ENCODE measurements at regions not wholly inside any gene's neighbourhood (a gene's known extent, or its start where the extent isn't known, plus 50 kb on each side); places are given as distances from the start of the nearest gene placed in this dataset.

DNA sequence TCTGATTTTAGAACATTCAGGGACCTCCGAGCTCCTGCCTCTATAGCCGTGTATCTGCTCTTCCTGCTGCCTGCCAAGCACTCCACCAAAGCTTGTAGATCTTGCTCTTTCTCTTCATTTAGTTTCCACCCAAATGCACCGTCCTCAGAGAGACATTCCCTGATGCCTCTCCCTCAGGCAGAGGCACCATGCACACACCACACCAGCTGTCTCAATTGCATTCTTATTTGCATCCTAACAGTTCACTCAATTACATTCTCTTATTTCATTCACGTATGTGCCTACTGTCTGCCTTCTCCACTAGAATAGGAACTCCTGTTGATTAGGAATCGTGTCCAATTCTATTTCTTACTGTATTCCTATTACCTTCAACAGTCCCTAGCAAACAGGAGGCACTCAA is 845.4 kb upstream of the TMEM132C start:
- no peak overlapping the region for H3K4me3 ChIP-seq (replicated peaks; ENCODE audit: low read depth, low read length)
- no peak for DNase-seq (ENCODE audit: low read depth)
- TF ChIP-seq, protein P1, sequence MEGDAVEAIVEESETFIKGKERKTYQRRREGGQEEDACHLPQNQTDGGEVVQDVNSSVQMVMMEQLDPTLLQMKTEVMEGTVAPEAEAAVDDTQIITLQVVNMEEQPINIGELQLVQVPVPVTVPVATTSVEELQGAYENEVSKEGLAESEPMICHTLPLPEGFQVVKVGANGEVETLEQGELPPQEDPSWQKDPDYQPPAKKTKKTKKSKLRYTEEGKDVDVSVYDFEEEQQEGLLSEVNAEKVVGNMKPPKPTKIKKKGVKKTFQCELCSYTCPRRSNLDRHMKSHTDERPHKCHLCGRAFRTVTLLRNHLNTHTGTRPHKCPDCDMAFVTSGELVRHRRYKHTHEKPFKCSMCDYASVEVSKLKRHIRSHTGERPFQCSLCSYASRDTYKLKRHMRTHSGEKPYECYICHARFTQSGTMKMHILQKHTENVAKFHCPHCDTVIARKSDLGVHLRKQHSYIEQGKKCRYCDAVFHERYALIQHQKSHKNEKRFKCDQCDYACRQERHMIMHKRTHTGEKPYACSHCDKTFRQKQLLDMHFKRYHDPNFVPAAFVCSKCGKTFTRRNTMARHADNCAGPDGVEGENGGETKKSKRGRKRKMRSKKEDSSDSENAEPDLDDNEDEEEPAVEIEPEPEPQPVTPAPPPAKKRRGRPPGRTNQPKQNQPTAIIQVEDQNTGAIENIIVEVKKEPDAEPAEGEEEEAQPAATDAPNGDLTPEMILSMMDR (IDR thresholded peaks at IDR 0.05; ENCODE audit: low read length, missing control alignments) = no peak

DNA sequence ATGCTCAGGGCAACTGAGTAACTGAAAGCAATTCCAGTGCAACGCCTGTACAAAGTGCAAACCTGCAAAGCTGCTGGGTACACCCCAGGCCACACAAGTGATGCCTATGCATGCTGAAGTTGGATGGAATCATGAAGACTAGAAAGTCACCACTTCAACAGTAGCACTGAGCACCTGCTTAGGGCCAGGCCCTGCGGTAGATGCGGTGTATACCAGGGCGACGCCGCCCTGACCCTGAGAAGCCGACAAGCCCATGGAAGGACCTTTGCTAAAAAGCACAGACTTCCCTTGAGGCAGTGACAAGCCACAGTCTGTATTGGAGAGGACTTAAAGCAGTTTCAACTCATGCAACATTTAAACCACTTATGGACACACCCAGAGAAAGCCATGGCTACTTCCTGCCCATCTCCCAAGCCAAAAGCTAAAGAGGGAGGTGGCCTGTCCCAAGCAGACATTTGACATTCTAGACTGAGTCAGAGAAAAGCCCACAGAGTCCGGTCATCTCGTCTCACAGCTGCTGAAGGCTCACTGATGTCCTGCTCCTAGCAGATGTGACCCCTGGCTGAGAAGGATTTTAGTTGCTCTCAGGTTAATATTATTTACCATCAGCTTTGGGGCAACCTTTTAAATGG is 843.9 kb upstream of the TMEM132C start:
- no peak for DNase-seq (ENCODE audit: low read depth)
- TF ChIP-seq, protein P1 (IDR thresholded peaks at IDR 0.05; ENCODE audit: low read length, missing control alignments) = no peak
- no peak overlapping the region for H3K4me3 ChIP-seq (replicated peaks; ENCODE audit: low read depth, low read length)

DNA sequence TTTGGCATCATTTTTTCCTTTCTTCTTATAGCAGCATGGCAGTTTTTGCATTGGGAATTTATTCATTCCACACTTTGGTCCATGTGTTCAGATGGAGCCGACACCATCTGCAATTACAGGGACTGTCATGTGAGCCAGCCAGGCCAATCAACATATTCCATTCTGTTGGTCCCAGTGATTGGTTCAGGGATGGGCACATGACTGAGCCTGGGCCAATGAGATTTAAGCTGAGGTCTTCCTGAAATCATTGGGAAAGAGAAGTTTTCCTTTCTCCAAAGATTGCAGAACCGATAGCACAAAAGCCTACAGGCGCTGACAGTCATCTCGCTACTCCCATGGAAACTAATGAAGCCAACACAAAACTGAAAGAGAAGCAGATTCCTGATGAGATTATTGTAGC is 841.5 kb upstream of the TMEM132C start:
- H3K4me3 ChIP-seq (replicated peaks; ENCODE audit: low read depth, low read length) = no peak overlapping the region
- DNase-seq (ENCODE audit: low read depth) = no peak
- TF ChIP-seq, protein P1 (IDR thresholded peaks at IDR 0.05; ENCODE audit: low read length, missing control alignments) = no peak

DNA sequence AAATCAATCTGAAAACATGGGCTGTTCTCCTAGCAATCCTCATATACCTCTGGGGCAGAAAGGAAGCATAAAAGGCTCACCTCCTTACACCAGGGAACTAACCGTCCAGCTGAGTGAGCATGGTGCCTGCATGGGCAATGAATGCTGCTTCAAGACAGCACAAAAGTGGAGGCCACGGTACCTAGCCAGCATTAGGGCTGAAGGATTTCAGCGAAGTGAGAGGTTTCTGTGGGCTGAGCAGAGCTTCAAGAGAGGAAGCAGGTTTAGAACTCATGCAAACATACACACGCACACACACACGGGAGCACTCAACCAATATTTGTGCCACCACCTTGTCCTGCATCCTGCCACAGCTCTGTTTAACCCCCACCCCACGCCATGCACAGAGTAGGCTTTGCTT is 838.5 kb upstream of the TMEM132C start:
- no peak overlapping the region for H3K4me3 ChIP-seq (replicated peaks; ENCODE audit: low read depth, low read length)
- TF ChIP-seq, protein P1 (IDR thresholded peaks at IDR 0.05; ENCODE audit: low read length, missing control alignments) = no peak
- no peak for DNase-seq (ENCODE audit: low read depth)

DNA sequence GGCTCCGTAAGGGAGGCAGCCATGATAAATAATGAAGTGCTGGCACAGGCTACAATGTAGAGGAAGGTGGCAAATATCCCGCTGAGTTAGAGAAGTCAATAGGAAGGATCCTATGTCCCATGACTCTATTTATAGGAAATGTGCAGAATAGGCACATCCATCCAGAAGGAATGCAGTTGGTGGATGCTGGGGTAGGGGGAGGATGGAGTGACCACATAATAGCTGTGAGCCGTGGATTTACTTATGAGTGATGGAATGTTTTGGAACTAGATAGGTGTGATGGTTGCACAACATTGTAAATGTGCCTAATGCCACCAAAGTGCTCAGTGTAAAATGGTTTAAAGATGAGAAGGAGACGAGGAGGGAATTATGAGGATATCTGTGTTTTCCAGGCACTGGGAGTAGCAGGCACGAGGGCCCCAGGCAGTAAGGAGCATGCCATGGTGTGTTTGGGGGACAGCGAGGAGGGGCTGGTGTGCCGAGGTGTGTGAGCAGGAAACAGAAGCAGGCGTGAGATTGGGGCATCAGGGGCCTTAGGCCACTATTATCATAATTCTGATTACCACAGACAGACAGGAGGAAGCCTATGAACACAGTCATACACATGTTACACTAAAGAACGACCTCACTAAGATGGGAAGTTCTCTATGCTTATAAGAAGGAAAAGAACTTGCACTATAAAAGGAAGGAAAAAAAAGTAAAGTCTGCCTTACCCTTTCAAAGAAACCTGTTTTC is 837.3 kb upstream of the TMEM132C start:
- DNase-seq (ENCODE audit: low read depth) = no peak
- TF ChIP-seq, protein P1 (IDR thresholded peaks at IDR 0.05; ENCODE audit: low read length, missing control alignments) = no peak

DNA sequence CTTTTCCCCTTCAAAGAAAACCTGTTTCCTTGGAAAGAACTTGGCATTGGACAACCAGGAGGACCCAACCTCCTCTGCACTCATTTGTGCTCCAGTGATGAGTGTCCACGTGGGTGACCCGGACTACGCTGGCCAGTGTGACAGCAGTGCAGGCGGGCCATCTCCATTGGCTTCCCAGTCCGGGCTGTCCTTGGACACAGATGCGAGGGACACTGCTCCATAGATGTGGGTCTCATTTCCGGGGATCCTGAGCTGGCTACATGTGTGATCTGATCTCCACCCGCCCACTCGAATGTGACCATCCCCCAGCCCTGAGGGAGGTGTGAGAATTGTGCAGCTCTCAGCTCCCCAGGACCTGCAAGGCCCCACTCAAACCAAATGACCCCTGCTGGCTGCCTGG is 836.6 kb upstream of the TMEM132C start:
- no peak for DNase-seq (ENCODE audit: low read depth)
- TF ChIP-seq, protein P1 (IDR thresholded peaks at IDR 0.05; ENCODE audit: low read length, missing control alignments) = no peak

More for the DNA sequence above, 837.3 kb upstream of the TMEM132C start:
- no peak overlapping the region for H3K4me3 ChIP-seq (replicated peaks; ENCODE audit: low read depth, low read length)

More for the DNA sequence above, 836.6 kb upstream of the TMEM132C start:
- H3K4me3 ChIP-seq (replicated peaks; ENCODE audit: low read depth, low read length) = no peak overlapping the region

Data from fibroblast of pulmonary artery (primary cell).